IMR-90 (cell line): ENCODE measurements at regions not wholly inside any gene's neighbourhood (a gene's known extent, or its start where the extent isn't known, plus 50 kb on each side); places are given as distances from the start of the nearest gene placed in this dataset.
A peak's percentile ranks its signal among the peaks of the same experiment; 100 is the strongest.

Experiments
- ATAC-seq: fragments of 200-7000 bp; cut with Tn5 transposase; 2 replicates; pipeline ENCODE4 v1.9.1; 2020; ENCODE audit warnings: low read depth, mild to moderate bottlenecking, moderate library complexity
- BruUV-seq: library from RNA; stranded (reverse); fragments of 400-500 nt; replicated peaks from 2 replicates; lab custom pipeline; 2021; lab: Mats Ljungman, UMichigan
- CTCF ChIA-PET: fragments of 300-600 bp; formaldehyde crosslinking; extraction: SDS; loops from one replicate; lab custom pipeline; 2021; ENCODE audit warnings: antibody characterized with exemption; lab: Yijun Ruan, JAX
- POLR2A ChIA-PET: fragments of 300-600 bp; sonication (Branson Sonifier 250); formaldehyde crosslinking; loops from one replicate; lab custom pipeline; 2022; ENCODE audit warnings: antibody characterized with exemption; ENCODE audit not compliant: unreplicated experiment; lab: Charles Lee
- DNase-seq: peaks from one replicate; pipeline ENCODE4 v3.0.0; 2013
- H2AFZ ChIP-seq: replicated peaks from 2 replicates; pipeline ENCODE3; 2013; ENCODE audit warnings: low read length, mild to moderate bottlenecking; ENCODE audit not compliant: poor library complexity
- H2AK5ac ChIP-seq: 2 replicates; pipeline ENCODE4 v1.6.1; 2013; ENCODE audit warnings: low read depth, low read length, inconsistent platforms
- H2AK9ac ChIP-seq: replicated peaks from 2 replicates; pipeline ENCODE3; 2013; ENCODE audit warnings: mild to moderate bottlenecking, low read depth, low read length, moderate library complexity; ENCODE audit not compliant: poor library complexity
- H2BK120ac ChIP-seq: 2 replicates; pipeline ENCODE4 v1.6.1; 2013; ENCODE audit warnings: low read depth, low read length, inconsistent platforms
- H2BK15ac ChIP-seq: 3 replicates; pipeline ENCODE4 v1.6.1; 2013; ENCODE audit warnings: low read depth, low read length, inconsistent platforms
- H2BK20ac ChIP-seq: 2 replicates; pipeline ENCODE4 v1.6.1; 2013; ENCODE audit warnings: low read depth, mild to moderate bottlenecking, inconsistent platforms, low read length, moderate library complexity
- H2BK5ac ChIP-seq: 2 replicates; pipeline ENCODE4 v1.6.1; 2013; ENCODE audit warnings: mild to moderate bottlenecking, low read depth, low read length, inconsistent platforms; ENCODE audit not compliant: poor library complexity, severe bottlenecking
- H3K14ac ChIP-seq: replicated peaks from 2 replicates; pipeline ENCODE4 v1.6.1; 2013; ENCODE audit warnings: low read depth, low read length, inconsistent platforms
- H3K18ac ChIP-seq: 2 replicates; pipeline ENCODE4 v1.6.1; 2013; ENCODE audit warnings: low read depth, low read length, control low read depth
- H3K23ac ChIP-seq: 2 replicates; pipeline ENCODE4 v1.6.1; 2013; ENCODE audit warnings: low read depth, low read length, inconsistent platforms
- H3K27ac ChIP-seq: 2 replicates; pipeline ENCODE4 v1.5.1; 2013; ENCODE audit warnings: mild to moderate bottlenecking, control low read depth, low read length; ENCODE audit not compliant: insufficient read depth
- H3K27me3 ChIP-seq: 2 replicates; pipeline ENCODE4 v1.6.1; 2013; ENCODE audit warnings: low read length; ENCODE audit not compliant: control insufficient read depth, insufficient read depth
- H3K36me3 ChIP-seq: 2 replicates; pipeline ENCODE4 v1.6.1; 2013; ENCODE audit warnings: low read length, mixed read lengths; ENCODE audit not compliant: control insufficient read depth, insufficient read depth
- H3K4ac ChIP-seq: 2 replicates; pipeline ENCODE4 v1.6.1; 2013; ENCODE audit warnings: low read depth, low read length, inconsistent platforms
- H3K4me1 ChIP-seq: 2 replicates; pipeline ENCODE4 v1.6.1; 2013; ENCODE audit warnings: low read length, mixed read lengths; ENCODE audit not compliant: control insufficient read depth, insufficient read depth
- H3K4me2 ChIP-seq: 2 replicates; pipeline ENCODE4 v1.6.1; 2013; ENCODE audit warnings: low read depth, mild to moderate bottlenecking, control low read depth, low read length, moderate library complexity
- H3K4me3 ChIP-seq: 2 replicates; pipeline ENCODE4 v1.5.1; 2013; ENCODE audit warnings: low read depth, mild to moderate bottlenecking, control low read depth, low read length, moderate library complexity; ENCODE audit not compliant: insufficient read depth
- H3K56ac ChIP-seq: 2 replicates; pipeline ENCODE4 v1.6.1; 2013; ENCODE audit warnings: low read length, inconsistent platforms; ENCODE audit not compliant: insufficient read depth; ENCODE audit errors: extremely low read depth
- H3K79me1 ChIP-seq, 2 experiments: 2 replicates each; pipeline ENCODE4 v1.6.1; 2013; ENCODE audit warnings: low read length in 2 of 2, inconsistent platforms in 1 of 2, low read depth in 1 of 2
- H3K9ac ChIP-seq: 2 replicates; pipeline ENCODE4 v1.6.1; 2013; ENCODE audit warnings: low read depth, low read length, control low read depth
- H3K9me1 ChIP-seq: 2 replicates; pipeline ENCODE4 v1.6.1; 2013; ENCODE audit warnings: low read length, inconsistent platforms; ENCODE audit not compliant: insufficient read depth
- H3K9me3 ChIP-seq: 2 replicates; pipeline ENCODE4 v1.6.1; 2013; ENCODE audit warnings: low read length; ENCODE audit not compliant: control insufficient read depth, insufficient read depth
- H4K20me1 ChIP-seq: 2 replicates; pipeline ENCODE4 v1.6.1; 2013; ENCODE audit warnings: low read length, inconsistent platforms; ENCODE audit not compliant: insufficient read depth
- H4K5ac ChIP-seq: 2 replicates; pipeline ENCODE4 v1.6.1; 2013; ENCODE audit warnings: mild to moderate bottlenecking, low read depth, low read length, control low read depth
- H4K8ac ChIP-seq, 2 experiments: 2 replicates each; pipeline ENCODE4 v1.6.1; 2013; ENCODE audit warnings: low read depth in 2 of 2, low read length in 2 of 2, control low read depth in 1 of 2, inconsistent platforms in 1 of 2
- H4K91ac ChIP-seq: 2 replicates; pipeline ENCODE4 v1.6.1; 2013; ENCODE audit warnings: low read depth, low read length, inconsistent platforms; ENCODE audit not compliant: insufficient read depth
- CHD1 ChIP-seq: IDR thresholded peaks from 2 replicates; pipeline ENCODE4 v1.6.1; 2012; ENCODE audit warnings: low read depth, low read length, improper control_type of control experiment
- CTCF ChIP-seq: conservative IDR thresholded peaks from 2 replicates; pipeline ENCODE4 v1.5.1; 2012; ENCODE audit warnings: mild to moderate bottlenecking, low read depth, low read length, improper control_type of control experiment
- FOS ChIP-seq: fragments of 150-350 bp; IDR thresholded peaks from 2 replicates; pipeline ENCODE4 v1.6.1; 2016; ENCODE audit warnings: low read depth, low read length
- MAFK ChIP-seq: IDR thresholded peaks from 2 replicates; pipeline ENCODE4 v1.6.1; 2012; ENCODE audit warnings: low read depth, low read length, improper control_type of control experiment
- MAZ ChIP-seq: IDR thresholded peaks from 2 replicates; pipeline ENCODE4 v1.6.1; 2012; ENCODE audit warnings: low read depth, mild to moderate bottlenecking, low read length, improper control_type of control experiment, moderate library complexity, borderline replicate concordance
- MXI1 ChIP-seq: IDR thresholded peaks from 2 replicates; pipeline ENCODE4 v1.6.1; 2012; ENCODE audit warnings: low read depth, mild to moderate bottlenecking, low read length, moderate library complexity, borderline replicate concordance
- NFE2L2 ChIP-seq: fragments of 150-350 bp; IDR thresholded peaks from 2 replicates; pipeline ENCODE4 v1.6.1; 2016; ENCODE audit warnings: low read depth, mild to moderate bottlenecking, low read length
- POLR2A ChIP-seq: IDR thresholded peaks from 2 replicates; pipeline ENCODE4 v1.6.1; 2012; ENCODE audit warnings: mild to moderate bottlenecking, low read depth, low read length
- RAD21 ChIP-seq: IDR thresholded peaks from 2 replicates; pipeline ENCODE4 v1.6.1; 2012; ENCODE audit warnings: low read length, improper control_type of control experiment
- RFX5 ChIP-seq: IDR thresholded peaks from 2 replicates; pipeline ENCODE4 v1.8.0; 2012; ENCODE audit warnings: low read depth, mild to moderate bottlenecking, low read length, moderate library complexity
- SMC3 ChIP-seq: fragments of 150-350 bp; IDR thresholded peaks from 2 replicates; pipeline ENCODE4 v1.6.1; 2016; ENCODE audit warnings: low read depth, mild to moderate bottlenecking, antibody characterized with exemption, low read length, moderate library complexity
- whole genome bisulfite sequencing, 2 experiments: methylation state at CpG; one replicate each; pipeline versions ENCODE4 v1.1.5 to v1.1.7; 2013; ENCODE audit warnings: missing lambda C conversion rate in 2 of 2; ENCODE audit not compliant: insufficient read length in 1 of 2; ENCODE audit errors: extremely low coverage in 2 of 2; 5-methylcytosine and 5-hydroxymethylcytosine counted together
- dilution Hi-C: fragments of 300-500 bp; cut with HindIII; formaldehyde crosslinking; loops from one replicate; pipeline ENCODE4 v1.14.3; 2018; ENCODE audit warnings: low sequenced_read_pairs; ENCODE audit not compliant: unreplicated experiment
- in situ Hi-C: fragments of 300-500 bp; cut with MboI; formaldehyde crosslinking; loops from 3 replicates; pipeline ENCODE4 v1.14.3; 2019; ENCODE audit warnings: low sequenced_read_pairs, inconsistent platforms, mixed read lengths
- intact Hi-C: fragments of 100-400 bp; cut with micrococcal nuclease; formaldehyde crosslinking; loops from 2 replicates; pipeline ENCODE4 v1.10.0; 2022
- TF ChIP-seq, protein P1 (sequence below): fragments of 150-350 bp; IDR thresholded peaks from 2 replicates; pipeline ENCODE4 v1.6.1; 2016; ENCODE audit warnings: low read depth, mild to moderate bottlenecking, low read length, moderate library complexity, borderline replicate concordance

GRCh38 chr3:132145833-132146232 is 111.0 kb upstream of the CPNE4 start:
- POLR2A ChIA-PET, result interaction anchor here (0.8 kb wide), 1 partner anchor 10 kb away, joined by 5 read pairs; no protein-coding TSS in a partner anchor
- Histone ChIP-seq H2AFZ (peak overlapping the region; percentile 45), H2BK15ac (no peak overlapping the region), H2AK5ac (no peak overlapping the region), H4K5ac (no peak overlapping the region), H3K4me2 (no peak overlapping the region), H3K9me3 (no peaks in the 10 kb centered on the region), H3K14ac (no peak overlapping the region), H3K36me3 (no peaks in the 10 kb centered on the region), H3K27ac (no peak overlapping the region), H4K91ac (no peak overlapping the region), H3K4ac (no peak overlapping the region), H3K18ac (no peak overlapping the region), H3K27me3 (no peaks in the 10 kb centered on the region), H2BK120ac (no peak overlapping the region), H3K4me3 (no peak overlapping the region), H3K56ac (no peak overlapping the region), H2AK9ac (no peak overlapping the region), H3K4me1 (no peaks in the 10 kb centered on the region), H2BK20ac (no peak overlapping the region), H4K8ac (no peak overlapping the region), H3K9ac (no peak overlapping the region), H3K23ac (no peak overlapping the region), H2BK5ac (no peak overlapping the region), H3K9me1 (no peaks in the 10 kb centered on the region), H4K20me1 (no peaks in the 10 kb centered on the region), H3K79me1 (no peaks in the 10 kb centered on the region)
- DNase-seq (peak; percentile 18), ATAC-seq (peak; percentile 77)
- in situ Hi-C loops, result no loop called here
- dilution Hi-C loops, result no loop called here
- BruUV-seq, result no TSS peak
- intact Hi-C loops, result no loop called here
- TF ChIP-seq CTCF (no peak), MXI1 (no peak), NFE2L2 (no peak), RFX5 (no peak), CHD1 (no peak), RAD21 (no peak), MAZ (no peak), SMC3 (no peak), FOS (no peak), POLR2A (no peak), MAFK (no peak)
- TF ChIP-seq, protein P1, sequence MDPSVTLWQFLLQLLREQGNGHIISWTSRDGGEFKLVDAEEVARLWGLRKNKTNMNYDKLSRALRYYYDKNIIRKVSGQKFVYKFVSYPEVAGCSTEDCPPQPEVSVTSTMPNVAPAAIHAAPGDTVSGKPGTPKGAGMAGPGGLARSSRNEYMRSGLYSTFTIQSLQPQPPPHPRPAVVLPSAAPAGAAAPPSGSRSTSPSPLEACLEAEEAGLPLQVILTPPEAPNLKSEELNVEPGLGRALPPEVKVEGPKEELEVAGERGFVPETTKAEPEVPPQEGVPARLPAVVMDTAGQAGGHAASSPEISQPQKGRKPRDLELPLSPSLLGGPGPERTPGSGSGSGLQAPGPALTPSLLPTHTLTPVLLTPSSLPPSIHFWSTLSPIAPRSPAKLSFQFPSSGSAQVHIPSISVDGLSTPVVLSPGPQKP, result no peak
- CTCF ChIA-PET, result interaction anchor here (1.8 to 2.1 kb wide), 2 partner anchors 10 to 108 kb away, joined by 6 read pairs; no protein-coding TSS in a partner anchor
- no CpG with 5 or more reads among the region's 2 CpGs for WGBS, 2 experiments
